LHCN-M2 (cell line): ENCODE measurements at regions not wholly inside any gene's neighbourhood (a gene's known extent, or its start where the extent isn't known, plus 50 kb on each side); places are given as distances from the start of the nearest gene placed in this dataset.
A peak's percentile ranks its signal among the peaks of the same experiment; 100 is the strongest.
"Not testable (repeated sequence)": the region's sequence is repeated elsewhere in the genome, so short reads cannot be mapped to it uniquely, and the experiment has no call there.

Experiments used
- DNase-seq: peaks from one replicate; pipeline ENCODE4 v3.0.0-alpha.2; 2012; ENCODE audit warnings: low read depth

- peak; percentile 94 for DNase-seq
Measured at GRCh38 chr3:145015253-145015652, 1043.6 kb downstream of the DIPK2A start.

GRCh38 chr3:145017959-145018358 is 1046.3 kb downstream of the DIPK2A start:
- DNase-seq: peak; percentile 63

GRCh38 chr3:145022447-145022846 is 1050.8 kb downstream of the DIPK2A start:
- no peak for DNase-seq

- DNase-seq: no peak
Measured at GRCh38 chr3:145024700-145025099, 1053.1 kb downstream of the DIPK2A start.

GRCh38 chr3:145027186-145027585 is 1055.6 kb downstream of the DIPK2A start:
- DNase-seq: not testable (repeated sequence)

GRCh38 chr3:145032791-145033190 is 1061.2 kb downstream of the DIPK2A start:
- DNase-seq: no peak

- no peak for DNase-seq
Measured at GRCh38 chr3:145035682-145036081, 1064.1 kb downstream of the DIPK2A start.

GRCh38 chr3:145054055-145054454 is 1082.4 kb downstream of the DIPK2A start:
- not testable (repeated sequence) for DNase-seq

GRCh38 chr3:145055375-145056076 is 1083.9 kb downstream of the DIPK2A start:
- DNase-seq: no peak

- DNase-seq: no peak
Measured at GRCh38 chr3:145058483-145058882, 1086.9 kb downstream of the DIPK2A start.

GRCh38 chr3:145063616-145064015 is 1092.0 kb downstream of the DIPK2A start:
- no peak for DNase-seq

GRCh38 chr3:145070795-145071194 is 1090.2 kb downstream of the PLOD2 start:
- DNase-seq: no peak

GRCh38 chr3:145079436-145079835 is 1081.5 kb downstream of the PLOD2 start:
- no peak for DNase-seq

GRCh38 chr3:145087038-145087437 is 1073.9 kb downstream of the PLOD2 start:
- no peak for DNase-seq

GRCh38 chr3:145088917-145089316 is 1072.1 kb downstream of the PLOD2 start:
- DNase-seq: no peak

- DNase-seq: no peak
Measured at GRCh38 chr3:145089337-145089736, 1071.6 kb downstream of the PLOD2 start.

GRCh38 chr3:145094355-145094941 is 1066.5 kb downstream of the PLOD2 start:
- DNase-seq: peak; percentile 80

- DNase-seq: not testable (repeated sequence)
Measured at GRCh38 chr3:145111141-145111540, 1049.8 kb downstream of the PLOD2 start.

- no peak for DNase-seq
Measured at GRCh38 chr3:145116769-145117168, 1044.2 kb downstream of the PLOD2 start.

- DNase-seq: no peak
Measured at GRCh38 chr3:145118303-145118702, 1042.7 kb downstream of the PLOD2 start.

- DNase-seq: peak; percentile 58
Measured at GRCh38 chr3:145124900-145125678, 1035.9 kb downstream of the PLOD2 start.

GRCh38 chr3:145133281-145133680 is 1027.7 kb downstream of the PLOD2 start:
- no peak for DNase-seq

GRCh38 chr3:145134738-145135137 is 1026.2 kb downstream of the PLOD2 start:
- DNase-seq: no peak
